ENCODE measurements at regions not wholly inside any gene's neighbourhood (a gene's known extent, or its start where the extent isn't known, plus 50 kb on each side); places are given as distances from the start of the nearest gene placed in this dataset.

DNA sequence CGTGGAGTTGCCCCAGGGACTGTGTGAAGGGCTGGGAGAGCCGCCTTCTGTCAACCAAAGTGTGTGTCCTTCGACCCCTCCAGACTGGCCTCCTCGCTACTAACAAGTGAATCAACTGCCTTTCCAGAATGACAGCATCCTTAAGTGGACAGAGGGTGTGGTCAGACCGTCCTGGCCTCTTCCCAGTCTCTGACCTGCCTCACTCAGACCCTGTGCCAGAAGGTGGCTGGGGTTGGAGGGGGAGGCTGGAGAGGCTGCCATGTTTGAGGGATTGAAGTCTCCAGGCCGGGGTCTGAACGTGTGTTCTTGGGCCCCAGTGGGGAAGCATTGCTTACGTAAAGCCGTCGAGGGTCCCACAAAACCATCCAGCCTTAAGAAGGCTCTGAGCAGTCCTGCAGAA is 389.3 kb upstream of the IRX4 start:
- H3K4me3 ChIP-seq (ENCODE audit: low read depth, low read length): no peak overlapping the region
- no peak for DNase-seq (ENCODE audit: low read depth, low spot score)
- in situ Hi-C loops (cut with HindIII; ENCODE audit: low sequenced_read_pairs): no loop called here
- TF ChIP-seq, protein P1, sequence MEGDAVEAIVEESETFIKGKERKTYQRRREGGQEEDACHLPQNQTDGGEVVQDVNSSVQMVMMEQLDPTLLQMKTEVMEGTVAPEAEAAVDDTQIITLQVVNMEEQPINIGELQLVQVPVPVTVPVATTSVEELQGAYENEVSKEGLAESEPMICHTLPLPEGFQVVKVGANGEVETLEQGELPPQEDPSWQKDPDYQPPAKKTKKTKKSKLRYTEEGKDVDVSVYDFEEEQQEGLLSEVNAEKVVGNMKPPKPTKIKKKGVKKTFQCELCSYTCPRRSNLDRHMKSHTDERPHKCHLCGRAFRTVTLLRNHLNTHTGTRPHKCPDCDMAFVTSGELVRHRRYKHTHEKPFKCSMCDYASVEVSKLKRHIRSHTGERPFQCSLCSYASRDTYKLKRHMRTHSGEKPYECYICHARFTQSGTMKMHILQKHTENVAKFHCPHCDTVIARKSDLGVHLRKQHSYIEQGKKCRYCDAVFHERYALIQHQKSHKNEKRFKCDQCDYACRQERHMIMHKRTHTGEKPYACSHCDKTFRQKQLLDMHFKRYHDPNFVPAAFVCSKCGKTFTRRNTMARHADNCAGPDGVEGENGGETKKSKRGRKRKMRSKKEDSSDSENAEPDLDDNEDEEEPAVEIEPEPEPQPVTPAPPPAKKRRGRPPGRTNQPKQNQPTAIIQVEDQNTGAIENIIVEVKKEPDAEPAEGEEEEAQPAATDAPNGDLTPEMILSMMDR (IDR thresholded peaks at IDR 0.05; ENCODE audit: low read depth, low read length): no peak

DNA sequence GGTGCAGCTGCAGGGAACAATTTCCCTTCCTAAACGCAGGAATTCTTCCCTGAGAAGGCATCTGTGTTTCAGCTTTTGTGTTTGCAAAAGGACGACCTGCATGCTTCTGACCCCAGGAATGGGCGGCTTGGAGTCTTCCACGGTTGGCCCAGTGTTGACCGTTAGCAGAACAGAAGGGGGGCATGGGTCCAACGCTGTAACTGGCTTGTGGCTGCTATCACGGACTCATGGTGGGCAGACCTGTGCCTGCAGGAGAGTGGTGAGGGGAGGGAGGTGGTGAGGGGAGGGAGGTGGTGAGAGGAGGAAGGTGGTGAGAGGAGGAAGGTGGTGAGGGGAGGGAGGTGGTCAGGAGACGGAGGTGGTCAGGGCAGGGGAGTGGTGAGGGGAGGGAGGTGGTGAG is 388.6 kb upstream of the IRX4 start:
- TF ChIP-seq, protein P1 (IDR thresholded peaks at IDR 0.05; ENCODE audit: low read depth, low read length): no peak
- H3K4me3 ChIP-seq (ENCODE audit: low read depth, low read length): no peak overlapping the region
- no peak for DNase-seq (ENCODE audit: low read depth, low spot score)
- in situ Hi-C loops (cut with HindIII; ENCODE audit: low sequenced_read_pairs): no loop called here

DNA sequence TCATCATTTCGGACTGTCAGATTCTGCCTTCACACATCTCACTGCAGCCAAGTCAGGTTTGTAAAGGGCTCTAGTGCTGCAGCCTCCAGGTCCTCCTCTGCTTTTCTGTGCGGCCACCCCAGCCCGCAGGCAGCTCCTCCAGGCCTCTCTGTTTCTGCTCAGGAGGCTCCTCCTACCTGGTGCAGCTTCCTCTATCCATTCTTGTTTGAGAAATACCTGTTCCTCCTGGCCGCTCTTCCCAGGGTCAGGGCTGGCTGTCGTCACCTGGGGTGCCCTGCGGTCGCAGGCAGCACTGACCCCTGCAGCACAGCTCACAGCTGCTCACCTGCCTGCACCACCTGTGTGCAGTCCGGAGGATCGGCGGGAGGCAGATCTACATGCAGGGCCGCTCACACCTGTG is 387.7 kb upstream of the IRX4 start:
- DNase-seq (ENCODE audit: low read depth, low spot score): no peak
- TF ChIP-seq, protein P1 (IDR thresholded peaks at IDR 0.05; ENCODE audit: low read depth, low read length): no peak
- in situ Hi-C loops (cut with HindIII; ENCODE audit: low sequenced_read_pairs): no loop called here
- no peak overlapping the region for H3K4me3 ChIP-seq (ENCODE audit: low read depth, low read length)

DNA sequence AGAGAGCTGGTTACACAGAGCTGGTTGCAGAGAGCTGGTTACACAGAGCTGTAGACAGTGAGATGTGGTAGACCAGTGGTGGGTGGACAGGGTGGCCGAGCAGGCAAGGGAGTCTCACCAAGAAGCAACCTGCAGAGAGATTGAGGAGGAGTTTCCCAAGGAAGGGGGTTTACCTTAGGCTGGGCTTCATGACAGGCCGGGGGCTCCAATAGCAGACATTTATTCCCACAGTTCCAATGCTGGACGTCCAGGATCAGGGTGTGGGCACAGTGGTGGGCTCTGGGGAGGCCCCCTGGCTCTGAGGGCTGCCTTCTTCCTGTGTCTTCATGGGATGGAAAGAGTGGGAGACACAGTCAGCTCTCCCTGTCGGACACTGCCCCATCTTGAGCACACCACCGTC is 386.9 kb upstream of the IRX4 start:
- in situ Hi-C loops (cut with HindIII; ENCODE audit: low sequenced_read_pairs): no loop called here
- TF ChIP-seq, protein P1 (IDR thresholded peaks at IDR 0.05; ENCODE audit: low read depth, low read length): no peak
- no peak overlapping the region for H3K4me3 ChIP-seq (ENCODE audit: low read depth, low read length)
- no peak for DNase-seq (ENCODE audit: low read depth, low spot score)

DNA sequence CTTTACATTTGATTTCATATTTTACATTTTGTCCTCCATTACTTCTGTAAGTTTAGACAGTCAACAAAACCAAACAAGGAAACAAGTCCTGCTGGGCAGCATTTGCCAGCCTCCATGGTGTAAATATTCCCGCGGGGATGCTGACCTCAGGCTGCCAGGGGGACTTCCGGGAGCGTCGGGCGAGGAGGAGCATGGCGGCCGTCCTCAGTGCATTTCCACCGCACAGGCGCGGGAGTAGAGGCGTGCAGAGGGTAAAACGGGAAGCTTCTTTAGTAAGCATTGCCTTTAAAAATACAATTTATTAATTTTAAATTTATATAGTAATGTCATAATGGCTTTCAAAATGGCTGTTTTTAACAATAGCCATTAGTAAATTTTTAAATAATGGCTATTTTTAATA is 385.3 kb upstream of the IRX4 start:
- no peak overlapping the region for H3K4me3 ChIP-seq (ENCODE audit: low read depth, low read length)
- in situ Hi-C loops (cut with HindIII; ENCODE audit: low sequenced_read_pairs): no loop called here
- no peak for DNase-seq (ENCODE audit: low read depth, low spot score)
- TF ChIP-seq, protein P1 (IDR thresholded peaks at IDR 0.05; ENCODE audit: low read depth, low read length): no peak

DNA sequence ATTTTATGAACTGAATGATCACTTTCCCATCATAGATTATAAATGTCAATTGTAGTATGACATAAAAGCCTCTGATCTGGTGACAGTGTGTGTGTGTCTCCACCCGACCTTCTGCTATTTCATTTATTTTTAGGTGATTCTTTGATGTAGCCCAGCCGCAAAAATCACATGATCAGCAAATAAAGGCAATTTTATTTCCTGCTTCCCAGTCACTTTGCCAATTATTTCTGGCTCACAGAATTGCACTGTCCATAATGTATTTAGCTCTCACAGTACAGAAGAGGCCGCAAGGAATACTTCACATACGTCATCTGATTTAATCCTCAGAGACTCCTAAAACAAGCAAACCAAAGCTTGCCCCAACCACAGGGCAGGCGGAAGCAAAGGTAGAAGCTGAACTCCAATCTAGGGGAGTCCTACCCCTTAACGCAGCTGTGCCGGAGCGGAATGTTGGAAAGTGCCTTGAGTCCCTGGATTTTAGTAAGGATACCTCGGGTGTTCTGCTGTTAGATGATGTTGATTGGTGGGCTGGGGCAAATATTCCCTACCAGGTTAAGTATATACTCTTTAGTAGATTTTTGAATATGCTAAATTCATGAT is 384.0 kb upstream of the IRX4 start:
- TF ChIP-seq, protein P1 (IDR thresholded peaks at IDR 0.05; ENCODE audit: low read depth, low read length): no peak
- in situ Hi-C loops (cut with HindIII; ENCODE audit: low sequenced_read_pairs): no loop called here
- no peak overlapping the region for H3K4me3 ChIP-seq (ENCODE audit: low read depth, low read length)
- DNase-seq (ENCODE audit: low read depth, low spot score): no peak

DNA sequence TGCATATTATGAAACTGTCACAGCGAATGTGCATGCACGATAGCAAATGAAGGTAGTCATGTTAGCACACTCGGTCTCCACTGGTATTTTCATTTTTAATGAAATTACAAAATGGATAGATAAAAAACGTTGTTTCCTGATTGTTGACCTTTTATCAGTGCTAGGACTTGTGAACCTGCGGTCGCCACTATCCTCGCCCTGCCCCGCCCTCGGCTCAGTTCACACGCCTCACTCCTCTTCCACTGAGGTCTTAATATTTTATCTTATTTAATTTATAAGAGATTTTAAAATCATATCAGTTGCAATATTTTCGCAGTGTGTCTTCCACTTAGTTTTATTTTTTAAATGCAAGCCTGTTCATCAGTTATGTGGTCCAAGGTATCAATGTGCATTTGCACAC is 382.6 kb upstream of the IRX4 start:
- TF ChIP-seq, protein P1 (IDR thresholded peaks at IDR 0.05; ENCODE audit: low read depth, low read length): no peak
- DNase-seq (ENCODE audit: low read depth, low spot score): no peak
- in situ Hi-C loops (cut with HindIII; ENCODE audit: low sequenced_read_pairs): no loop called here
- H3K4me3 ChIP-seq (ENCODE audit: low read depth, low read length): no peak overlapping the region

Measured in astrocyte of the spinal cord (primary cell).